ENCODE measurements at regions not wholly inside any gene's neighbourhood (a gene's known extent, or its start where the extent isn't known, plus 50 kb on each side); places are given as distances from the start of the nearest gene placed in this dataset.

DNA sequence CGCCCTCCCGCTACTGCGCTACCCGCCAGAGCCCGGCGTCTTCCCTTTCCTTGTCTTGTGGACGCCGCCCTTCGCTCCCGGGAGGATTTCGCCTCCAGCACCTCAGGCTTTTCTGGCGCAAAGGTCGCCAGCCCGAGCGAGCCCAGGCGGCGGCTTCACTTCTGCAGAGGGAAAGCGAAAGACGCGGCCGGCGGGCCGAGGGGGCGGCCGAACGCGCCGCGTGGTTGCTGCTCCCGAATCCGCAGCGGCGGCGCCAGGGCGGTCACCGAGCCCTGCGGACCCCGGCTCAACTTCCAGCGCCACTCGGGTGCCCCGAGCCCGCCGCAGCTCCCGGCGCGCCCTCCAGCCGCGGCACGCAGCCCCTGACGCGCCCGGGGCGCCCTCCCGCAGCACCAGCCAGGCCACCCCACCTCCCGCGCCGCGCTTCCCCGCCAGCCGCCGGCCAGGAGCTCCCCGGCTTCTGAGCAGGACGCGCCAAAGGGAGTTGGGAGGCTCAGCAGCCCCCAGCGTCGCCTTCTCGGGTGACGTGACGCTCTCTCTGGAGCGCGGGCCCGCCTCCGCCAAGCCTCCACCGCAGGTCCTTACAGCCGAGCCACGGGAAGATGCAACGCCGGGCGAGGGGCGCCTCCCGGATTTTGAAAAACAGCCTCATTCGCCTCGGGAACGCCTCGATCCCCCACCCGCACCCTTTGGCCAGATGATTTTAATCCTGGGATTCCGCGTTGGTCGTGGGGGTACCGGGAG, 84.9 kb upstream of the EPB41L3 start:
- DNase-seq (ENCODE audit: extremely low read depth, low read depth): no peak
- TF ChIP-seq, protein P1, sequence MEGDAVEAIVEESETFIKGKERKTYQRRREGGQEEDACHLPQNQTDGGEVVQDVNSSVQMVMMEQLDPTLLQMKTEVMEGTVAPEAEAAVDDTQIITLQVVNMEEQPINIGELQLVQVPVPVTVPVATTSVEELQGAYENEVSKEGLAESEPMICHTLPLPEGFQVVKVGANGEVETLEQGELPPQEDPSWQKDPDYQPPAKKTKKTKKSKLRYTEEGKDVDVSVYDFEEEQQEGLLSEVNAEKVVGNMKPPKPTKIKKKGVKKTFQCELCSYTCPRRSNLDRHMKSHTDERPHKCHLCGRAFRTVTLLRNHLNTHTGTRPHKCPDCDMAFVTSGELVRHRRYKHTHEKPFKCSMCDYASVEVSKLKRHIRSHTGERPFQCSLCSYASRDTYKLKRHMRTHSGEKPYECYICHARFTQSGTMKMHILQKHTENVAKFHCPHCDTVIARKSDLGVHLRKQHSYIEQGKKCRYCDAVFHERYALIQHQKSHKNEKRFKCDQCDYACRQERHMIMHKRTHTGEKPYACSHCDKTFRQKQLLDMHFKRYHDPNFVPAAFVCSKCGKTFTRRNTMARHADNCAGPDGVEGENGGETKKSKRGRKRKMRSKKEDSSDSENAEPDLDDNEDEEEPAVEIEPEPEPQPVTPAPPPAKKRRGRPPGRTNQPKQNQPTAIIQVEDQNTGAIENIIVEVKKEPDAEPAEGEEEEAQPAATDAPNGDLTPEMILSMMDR (IDR thresholded peaks at IDR 0.05; ENCODE audit: low read depth, low read length): no peak

- TF ChIP-seq, protein P1 (IDR thresholded peaks at IDR 0.05; ENCODE audit: low read depth, low read length): no peak
- DNase-seq (ENCODE audit: extremely low read depth, low read depth): no peak
Observed at GRCh38 chr18:5627776-5628511, 84.1 kb upstream of the EPB41L3 start.

- DNase-seq (ENCODE audit: extremely low read depth, low read depth): no peak
- TF ChIP-seq, protein P1 (IDR thresholded peaks at IDR 0.05; ENCODE audit: low read depth, low read length): no peak
Observed at GRCh38 chr18:5626130-5626880, 82.5 kb upstream of the EPB41L3 start.

DNA sequence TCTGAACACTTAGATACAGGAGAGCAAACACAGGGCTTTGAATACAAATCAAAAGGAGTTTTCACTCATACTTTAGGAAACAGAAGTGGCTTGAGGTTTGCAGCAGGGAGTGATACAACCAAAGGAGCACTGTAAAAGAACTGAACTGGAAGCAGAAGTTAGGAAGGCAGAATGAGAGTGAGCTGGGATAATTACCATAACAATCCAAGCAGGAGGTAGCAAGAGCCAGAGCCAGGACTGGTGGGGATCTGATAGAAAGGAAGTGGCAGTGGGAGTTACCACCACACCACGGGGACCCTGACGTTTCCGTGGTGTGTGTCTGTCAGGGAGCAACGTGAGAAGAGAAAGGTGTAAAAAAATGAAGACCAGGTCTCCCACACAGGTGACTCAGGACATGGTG, 81.3 kb upstream of the EPB41L3 start:
- TF ChIP-seq, protein P1 (IDR thresholded peaks at IDR 0.05; ENCODE audit: low read depth, low read length): no peak

DNA sequence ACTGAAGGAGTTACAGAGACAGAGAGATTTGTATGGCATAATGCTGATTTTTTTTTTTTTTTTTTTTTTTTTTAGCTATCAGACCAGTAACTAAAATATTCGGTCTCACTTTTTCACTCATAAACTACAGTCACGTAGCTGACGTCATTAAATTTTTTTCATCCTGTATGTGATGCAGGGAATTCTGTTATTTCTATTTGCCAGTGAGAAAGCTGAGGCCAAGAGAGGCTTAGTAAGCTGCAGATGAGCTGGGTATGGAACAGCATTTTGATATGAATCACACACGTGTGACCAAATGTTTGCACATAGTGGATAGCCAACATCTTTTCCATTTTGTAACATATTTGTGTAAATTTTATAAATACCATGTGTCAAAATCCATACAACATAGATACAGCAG, 79.1 kb upstream of the EPB41L3 start:
- TF ChIP-seq, protein P1 (IDR thresholded peaks at IDR 0.05; ENCODE audit: low read depth, low read length): no peak
- no peak for DNase-seq (ENCODE audit: extremely low read depth, low read depth)

More for the DNA sequence above, 81.3 kb upstream of the EPB41L3 start:
- DNase-seq (ENCODE audit: extremely low read depth, low read depth): no peak

DNA sequence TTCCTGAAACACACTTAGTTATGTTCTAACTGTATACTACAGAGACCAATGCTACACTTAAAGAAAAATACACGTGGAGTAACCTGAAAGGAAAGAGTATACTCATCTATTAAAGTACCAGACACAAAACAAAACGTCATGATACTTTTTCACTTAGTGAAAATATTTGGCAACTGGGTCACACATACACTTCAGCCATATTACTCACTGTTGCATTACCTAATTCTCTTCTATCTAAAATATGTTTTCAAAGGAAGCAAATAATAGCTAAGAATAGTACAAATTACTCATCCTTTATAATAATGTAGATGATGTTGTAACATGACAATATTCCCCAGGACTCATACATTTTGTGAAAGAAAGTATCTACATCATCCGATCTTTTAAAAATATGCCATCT, 76.5 kb upstream of the EPB41L3 start:
- TF ChIP-seq, protein P1 (IDR thresholded peaks at IDR 0.05; ENCODE audit: low read depth, low read length): no peak
- no peak for DNase-seq (ENCODE audit: extremely low read depth, low read depth)

All from AG09319 (cell line).